Stomach (tissue), 8 donors: ENCODE measurements at regions not wholly inside any gene's neighbourhood (a gene's known extent, or its start where the extent isn't known, plus 50 kb on each side); places are given as distances from the start of the nearest gene placed in this dataset.

Source experiments
- DNase-seq, 2 donors: peaks; one replicate each; pipeline versions ENCODE4 v3.0.0 to v3.0.0-alpha.2; 2013 to 2019
- H3K27ac ChIP-seq, 5 donors: fragments of 200-600 bp in 4 of 5; sonication (generic) in 4 of 5; one replicate each; pipeline ENCODE4 v1.5.1; 2013 to 2019; ENCODE audit warnings: mild to moderate bottlenecking in 1 of 5, moderate library complexity in 1 of 5
- H3K27me3 ChIP-seq, 3 donors: fragments of 200-600 bp; sonication (generic); one replicate each; pipeline ENCODE4 v1.5.1; 2017 to 2019; ENCODE audit warnings: mixed run types in 1 of 3
- H3K36me3 ChIP-seq, 4 donors: fragments of 200-600 bp; sonication (generic); 1 replicate in 3 of 4; 2 replicates in 1 of 4; pipeline ENCODE4 v1.5.1; 2016 to 2019
- H3K4me1 ChIP-seq, 4 donors: fragments of 200-600 bp; sonication (generic); one replicate each; pipeline ENCODE4 v1.5.1; 2016 to 2019
- H3K4me3 ChIP-seq, 4 donors: fragments of 200-600 bp; sonication (generic) in 3 of 4; one replicate each; pipeline ENCODE4 v1.5.1; 2016 to 2019; ENCODE audit warnings: mild to moderate bottlenecking in 1 of 4
- H3K9me3 ChIP-seq, 4 donors: fragments of 200-600 bp; sonication (generic); one replicate each; pipeline ENCODE4 v1.5.1; 2016 to 2019
- EP300 ChIP-seq: sonication (generic); formaldehyde crosslinking; IDR thresholded peaks from one replicate; pipeline ENCODE4 v1.6.1; 2017; ENCODE audit warnings: antibody characterized with exemption
- POLR2A ChIP-seq, 4 donors: fragments of 450-650 bp; IDR thresholded peaks; one replicate each; pipeline ENCODE4 v1.6.1; 2016; ENCODE audit warnings: antibody characterized with exemption in 4 of 4, control low read depth in 2 of 4, mild to moderate bottlenecking in 1 of 4, moderate library complexity in 1 of 4
- POLR2AphosphoS5 ChIP-seq, 3 donors: sonication (generic); formaldehyde crosslinking; IDR thresholded peaks; one replicate each; pipeline ENCODE4 v1.6.1; 2016; ENCODE audit warnings: antibody characterized with exemption in 3 of 3
- WGBS, 5 donors: extraction: QIAGEN DNeasy Blood & Tissue Kit in 3 of 5; methylation state at CpG; one replicate each; pipeline versions ENCODE4 v1.1.5 to v1.1.7; 2013 to 2018; 5-methylcytosine and 5-hydroxymethylcytosine counted together
- intact Hi-C: fragments of 100-400 bp; cut with DNase I; formaldehyde crosslinking; loops from one replicate; pipeline ENCODE4 v1.15.1; 2023; ENCODE audit warnings: low total_unique reads
- TF ChIP-seq, protein P1 (sequence below), 7 experiments: fragments of 450-650 bp in 4 of 7; fragments of 200-600 bp in 3 of 7; sonication (generic) in 3 of 7; IDR thresholded peaks; one replicate each; pipeline ENCODE4 v1.5.1; 2016 to 2019; ENCODE audit warnings: antibody characterized with exemption in 7 of 7, control low read depth in 2 of 7, mild to moderate bottlenecking in 1 of 7
- donor health status: healthy with polysubstance abuse.
- donor health status: Bipolar disorder and iron deficiency.
- donor health status: healthy.

DNA sequence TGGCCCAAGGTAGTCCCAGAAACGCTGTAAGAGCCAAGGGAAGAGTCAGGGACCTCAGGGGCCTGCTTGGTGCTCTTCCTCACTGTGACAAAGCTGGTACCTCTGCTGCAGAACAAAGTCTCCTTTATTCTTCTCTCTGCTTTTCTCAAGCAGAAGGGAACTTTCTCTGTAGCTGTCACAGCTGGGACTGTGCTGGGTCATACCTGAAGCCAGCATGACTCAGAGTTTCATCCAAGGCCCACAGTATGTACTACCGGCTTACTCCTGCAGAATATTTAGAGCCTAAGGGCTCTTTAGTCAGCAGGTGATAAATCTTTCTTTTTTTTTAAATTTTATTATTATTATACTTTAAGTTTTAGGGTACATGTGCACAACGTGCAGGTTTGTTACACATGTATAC is 183.2 kb downstream of the TINAG start:
- intact Hi-C loops: no loop called here
- Histone ChIP-seq H3K4me1 (no peaks in the 10 kb centered on the region), H3K9me3 (peaks cover 0 to 35% (median 4%) of the 10 kb centered on the region in 4 donors), H3K27ac (no peak overlapping the region), H3K36me3 (no peaks in the 10 kb centered on the region), H3K4me3 (no peak overlapping the region), H3K27me3 (no peaks in the 10 kb centered on the region)
- TF ChIP-seq, protein P1, sequence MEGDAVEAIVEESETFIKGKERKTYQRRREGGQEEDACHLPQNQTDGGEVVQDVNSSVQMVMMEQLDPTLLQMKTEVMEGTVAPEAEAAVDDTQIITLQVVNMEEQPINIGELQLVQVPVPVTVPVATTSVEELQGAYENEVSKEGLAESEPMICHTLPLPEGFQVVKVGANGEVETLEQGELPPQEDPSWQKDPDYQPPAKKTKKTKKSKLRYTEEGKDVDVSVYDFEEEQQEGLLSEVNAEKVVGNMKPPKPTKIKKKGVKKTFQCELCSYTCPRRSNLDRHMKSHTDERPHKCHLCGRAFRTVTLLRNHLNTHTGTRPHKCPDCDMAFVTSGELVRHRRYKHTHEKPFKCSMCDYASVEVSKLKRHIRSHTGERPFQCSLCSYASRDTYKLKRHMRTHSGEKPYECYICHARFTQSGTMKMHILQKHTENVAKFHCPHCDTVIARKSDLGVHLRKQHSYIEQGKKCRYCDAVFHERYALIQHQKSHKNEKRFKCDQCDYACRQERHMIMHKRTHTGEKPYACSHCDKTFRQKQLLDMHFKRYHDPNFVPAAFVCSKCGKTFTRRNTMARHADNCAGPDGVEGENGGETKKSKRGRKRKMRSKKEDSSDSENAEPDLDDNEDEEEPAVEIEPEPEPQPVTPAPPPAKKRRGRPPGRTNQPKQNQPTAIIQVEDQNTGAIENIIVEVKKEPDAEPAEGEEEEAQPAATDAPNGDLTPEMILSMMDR (IDR thresholded peaks at IDR 0.05): no peak
- TF ChIP-seq POLR2A (IDR thresholded peaks at IDR 0.05) (no peak), POLR2AphosphoS5 (IDR thresholded peaks at IDR 0.05) (no peak), EP300 (no peak)
- 75 to 81% (median 80%) methylated on average over 3 of the region's 3 CpGs for WGBS, 5 donors
- no peak for DNase-seq

DNA sequence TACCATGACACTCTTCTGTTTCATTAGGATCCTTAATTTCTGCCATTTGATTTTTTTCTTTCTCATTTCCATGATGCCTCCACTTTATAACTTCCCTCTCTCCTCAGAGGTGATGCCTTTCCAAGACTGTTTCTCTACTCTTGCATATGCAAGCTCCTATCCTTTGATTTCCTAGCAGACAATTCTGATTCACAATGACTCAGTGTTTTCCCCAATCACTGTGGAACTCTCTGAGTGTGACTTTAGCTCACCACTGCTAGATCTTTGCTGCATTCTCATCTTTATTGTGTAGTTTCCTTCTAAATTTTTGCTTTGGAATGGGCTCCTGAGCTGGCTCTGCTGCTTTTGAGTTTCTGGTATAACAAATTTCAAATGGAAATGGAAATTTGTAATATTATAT is 184.9 kb downstream of the TINAG start:
- TF ChIP-seq POLR2A (IDR thresholded peaks at IDR 0.05): no peak
- TF ChIP-seq EP300: no peak
- no peak for TF ChIP-seq POLR2AphosphoS5 (IDR thresholded peaks at IDR 0.05)
- TF ChIP-seq, protein P1 (IDR thresholded peaks at IDR 0.05): no peak
- Histone ChIP-seq H3K27ac (no peak overlapping the region), H3K4me1 (no peaks in the 10 kb centered on the region), H3K4me3 (no peak overlapping the region), H3K9me3 (peaks cover 0 to 35% (median 5%) of the 10 kb centered on the region in 4 donors), H3K27me3 (no peaks in the 10 kb centered on the region), H3K36me3 (no peaks in the 10 kb centered on the region)
- no peak for DNase-seq
- intact Hi-C loops: no loop called here

DNA sequence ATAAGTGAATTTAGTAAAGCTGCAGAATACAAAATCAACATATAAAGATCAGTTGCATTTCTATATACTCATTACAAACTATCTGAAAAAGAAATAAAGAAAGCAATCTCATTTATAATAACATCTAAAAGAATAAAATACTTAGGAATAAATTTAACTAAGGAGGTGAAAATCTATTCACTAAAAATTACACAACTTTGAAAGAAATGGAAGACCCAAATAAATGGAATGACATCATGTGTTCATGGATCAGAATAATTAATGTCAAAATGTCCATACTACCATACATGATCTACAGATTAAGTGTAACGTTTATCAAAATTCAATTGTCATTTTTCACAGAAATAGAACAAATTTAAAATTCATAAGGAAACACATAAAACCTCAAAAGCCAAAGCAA is 194.9 kb downstream of the TINAG start:
- TF ChIP-seq, protein P1 (IDR thresholded peaks at IDR 0.05): no peak
- Histone ChIP-seq H3K36me3 (no peaks in the 10 kb centered on the region), H3K9me3 (peaks cover 6 to 15% (median 10%) of the 10 kb centered on the region in 4 donors), H3K27me3 (no peaks in the 10 kb centered on the region), H3K27ac (no peak overlapping the region), H3K4me1 (no peaks in the 10 kb centered on the region), H3K4me3 (no peak overlapping the region)
- intact Hi-C loops: no loop called here
- 59 to 81% (median 75%) methylated on average over 1 of the region's 1 CpG for WGBS, 5 donors
- no peak for DNase-seq

DNA sequence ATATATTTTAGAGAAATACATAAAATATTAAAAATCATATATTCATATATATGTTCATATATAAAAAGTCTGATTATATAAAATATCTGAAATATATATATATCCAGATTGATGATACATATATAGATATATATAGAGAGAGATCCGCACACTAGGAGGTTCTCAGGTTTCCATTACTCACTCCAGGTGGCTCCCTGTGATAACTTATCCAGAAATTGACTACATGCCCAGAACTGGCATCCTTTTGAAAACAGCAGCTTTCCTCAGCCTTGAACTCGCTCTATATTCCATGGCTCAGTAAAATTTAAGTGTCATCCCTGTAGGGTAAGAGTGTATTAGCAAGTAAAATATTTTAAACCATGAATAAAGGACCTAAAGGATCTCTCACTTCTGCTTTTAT is 206.8 kb downstream of the TINAG start:
- H3K27me3 ChIP-seq: no peaks in the 10 kb centered on the region
- intact Hi-C loops: no loop called here
- H3K4me1 ChIP-seq: no peaks in the 10 kb centered on the region
- no peaks in the 10 kb centered on the region for H3K9me3 ChIP-seq
- 29 to 59% (median 49%) methylated on average over 2 of the region's 2 CpGs for WGBS, 5 donors
- no peak for DNase-seq
- H3K4me3 ChIP-seq: no peak overlapping the region
- H3K36me3 ChIP-seq: no peaks in the 10 kb centered on the region
- TF ChIP-seq EP300: no peak
- no peak overlapping the region for H3K27ac ChIP-seq

DNA sequence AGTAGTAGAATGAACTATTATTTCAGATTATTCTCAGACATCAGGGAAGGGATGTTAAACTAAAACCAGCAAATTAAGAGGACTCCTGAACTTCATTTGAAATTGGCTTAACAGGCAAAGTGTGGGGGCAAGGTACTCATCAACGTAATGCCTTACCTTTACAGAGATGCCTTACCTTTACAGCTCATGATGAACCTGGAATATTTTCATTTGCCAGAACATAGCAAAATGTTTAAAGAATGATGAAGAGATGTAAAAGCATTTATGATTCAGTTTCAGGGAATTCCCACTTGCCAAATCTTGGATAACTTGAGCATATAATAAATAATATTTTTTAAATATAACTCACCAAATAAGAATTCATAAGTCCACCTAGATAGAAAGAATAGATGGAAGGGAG is 207.5 kb downstream of the TINAG start:
- WGBS, 5 donors: 61 to 72% (median 70%) methylated on average over 1 of the region's 1 CpG
- Histone ChIP-seq H3K4me3 (no peak overlapping the region), H3K27ac (no peak overlapping the region), H3K9me3 (no peaks in the 10 kb centered on the region), H3K27me3 (no peaks in the 10 kb centered on the region), H3K36me3 (no peaks in the 10 kb centered on the region), H3K4me1 (no peaks in the 10 kb centered on the region)
- no peak for DNase-seq
- TF ChIP-seq EP300: no peak
- no peak for TF ChIP-seq POLR2AphosphoS5 (IDR thresholded peaks at IDR 0.05)
- TF ChIP-seq, protein P1 (IDR thresholded peaks at IDR 0.05): no peak
- no peak for TF ChIP-seq POLR2A (IDR thresholded peaks at IDR 0.05)
- intact Hi-C loops: no loop called here
